Peyer's patch (tissue), 4 donors: ENCODE measurements at regions not wholly inside any gene's neighbourhood (a gene's known extent, or its start where the extent isn't known, plus 50 kb on each side); places are given as distances from the start of the nearest gene placed in this dataset.

Source experiments
- DNase-seq, 3 donors: peaks; one replicate each; pipeline ENCODE4 v3.0.0-alpha.2; 2017 to 2019
- H3K27ac ChIP-seq, 4 donors: fragments of 200-600 bp; sonication (generic); one replicate each; pipeline ENCODE4 v1.5.1; 2016 to 2019
- H3K27me3 ChIP-seq, 2 donors: fragments of 200-600 bp; sonication (generic); one replicate each; pipeline ENCODE4 v1.5.1; 2019
- H3K36me3 ChIP-seq, 3 donors: fragments of 200-600 bp; sonication (generic); one replicate each; pipeline ENCODE4 v1.5.1; 2016 to 2019
- H3K4me1 ChIP-seq, 4 donors: fragments of 200-600 bp; sonication (generic); one replicate each; pipeline ENCODE4 v1.5.1; 2016 to 2019
- H3K4me3 ChIP-seq, 4 donors: fragments of 200-600 bp; sonication (generic); 1 replicate in 3 of 4; 2 replicates in 1 of 4; pipeline ENCODE4 v1.5.1; 2016 to 2019; ENCODE audit warnings: mild to moderate bottlenecking in 1 of 4
- H3K9me3 ChIP-seq, 4 donors: fragments of 200-600 bp; sonication (generic); one replicate each; pipeline ENCODE4 v1.5.1; 2016 to 2019; ENCODE audit warnings: mild to moderate bottlenecking in 1 of 4
- POLR2A ChIP-seq, 2 donors: fragments of 450-650 bp; IDR thresholded peaks; one replicate each; pipeline ENCODE4 v1.5.1; 2017; ENCODE audit warnings: antibody characterized with exemption in 2 of 2, mild to moderate bottlenecking in 2 of 2, moderate library complexity in 2 of 2
- TF ChIP-seq, protein P1 (sequence below), 6 experiments: fragments of 450-650 bp in 4 of 6; fragments of 200-600 bp in 2 of 6; sonication (generic) in 1 of 6; IDR thresholded peaks; one replicate each; pipeline ENCODE4 v1.5.1; 2017 to 2019; ENCODE audit warnings: antibody characterized with exemption in 6 of 6, mild to moderate bottlenecking in 3 of 6, moderate library complexity in 1 of 6

DNA sequence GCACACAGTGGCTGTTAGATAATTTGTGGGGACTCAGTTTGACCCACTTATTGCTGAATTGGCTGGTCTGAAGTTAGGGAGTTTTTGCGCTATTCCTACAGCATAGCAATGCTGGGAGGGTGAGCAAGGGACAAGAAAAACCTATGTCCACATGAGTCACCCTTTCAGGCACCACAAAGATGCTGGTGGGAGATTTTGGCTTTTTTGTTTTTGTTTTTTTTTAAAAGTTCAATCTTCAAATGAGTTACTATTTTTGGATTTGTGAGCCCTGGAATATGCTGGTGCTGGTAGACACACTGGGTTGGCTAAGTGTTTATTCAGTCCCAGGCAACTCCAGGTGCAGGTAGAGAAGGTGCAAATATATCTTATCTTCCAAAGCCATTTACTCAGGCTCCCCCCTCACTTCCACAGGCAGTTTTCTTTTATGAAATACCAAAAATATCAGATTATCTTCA, 143.4 kb downstream of the BTG1 start:
- H3K36me3 ChIP-seq = no peaks in the 10 kb centered on the region
- no peaks in the 10 kb centered on the region for H3K4me1 ChIP-seq
- TF ChIP-seq, protein P1, sequence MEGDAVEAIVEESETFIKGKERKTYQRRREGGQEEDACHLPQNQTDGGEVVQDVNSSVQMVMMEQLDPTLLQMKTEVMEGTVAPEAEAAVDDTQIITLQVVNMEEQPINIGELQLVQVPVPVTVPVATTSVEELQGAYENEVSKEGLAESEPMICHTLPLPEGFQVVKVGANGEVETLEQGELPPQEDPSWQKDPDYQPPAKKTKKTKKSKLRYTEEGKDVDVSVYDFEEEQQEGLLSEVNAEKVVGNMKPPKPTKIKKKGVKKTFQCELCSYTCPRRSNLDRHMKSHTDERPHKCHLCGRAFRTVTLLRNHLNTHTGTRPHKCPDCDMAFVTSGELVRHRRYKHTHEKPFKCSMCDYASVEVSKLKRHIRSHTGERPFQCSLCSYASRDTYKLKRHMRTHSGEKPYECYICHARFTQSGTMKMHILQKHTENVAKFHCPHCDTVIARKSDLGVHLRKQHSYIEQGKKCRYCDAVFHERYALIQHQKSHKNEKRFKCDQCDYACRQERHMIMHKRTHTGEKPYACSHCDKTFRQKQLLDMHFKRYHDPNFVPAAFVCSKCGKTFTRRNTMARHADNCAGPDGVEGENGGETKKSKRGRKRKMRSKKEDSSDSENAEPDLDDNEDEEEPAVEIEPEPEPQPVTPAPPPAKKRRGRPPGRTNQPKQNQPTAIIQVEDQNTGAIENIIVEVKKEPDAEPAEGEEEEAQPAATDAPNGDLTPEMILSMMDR (IDR thresholded peaks at IDR 0.05) = no peak
- no peak for TF ChIP-seq POLR2A (IDR thresholded peaks at IDR 0.05)
- no peak overlapping the region for H3K27ac ChIP-seq
- H3K27me3 ChIP-seq = no peaks in the 10 kb centered on the region
- DNase-seq = no peak
- no peak overlapping the region for H3K4me3 ChIP-seq
- no peaks in the 10 kb centered on the region for H3K9me3 ChIP-seq

DNA sequence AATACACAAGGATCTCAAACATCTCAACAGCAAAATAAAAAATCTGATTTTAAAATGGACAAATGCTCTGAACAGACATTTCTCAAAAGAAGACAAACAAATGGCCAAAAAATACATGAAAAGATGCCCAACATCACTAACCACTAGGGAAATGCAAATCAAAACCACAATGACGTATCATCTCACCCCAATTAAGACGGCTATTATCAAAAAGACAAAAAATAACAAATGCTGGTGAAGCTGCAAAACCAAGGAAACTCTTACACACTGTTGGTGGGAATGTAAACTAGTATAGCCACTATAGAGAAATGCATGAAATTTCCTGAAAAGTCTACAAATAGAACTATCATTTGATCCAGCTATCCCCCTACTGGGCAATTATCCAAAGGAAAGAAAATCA, 145.0 kb downstream of the BTG1 start:
- DNase-seq = no peak
- Histone ChIP-seq H3K4me1 (no peaks in the 10 kb centered on the region), H3K36me3 (no peaks in the 10 kb centered on the region), H3K4me3 (no peak overlapping the region), H3K27ac (no peak overlapping the region), H3K9me3 (no peaks in the 10 kb centered on the region), H3K27me3 (no peaks in the 10 kb centered on the region)
- TF ChIP-seq, protein P1 (IDR thresholded peaks at IDR 0.05) = no peak
- TF ChIP-seq POLR2A (IDR thresholded peaks at IDR 0.05) = no peak

DNA sequence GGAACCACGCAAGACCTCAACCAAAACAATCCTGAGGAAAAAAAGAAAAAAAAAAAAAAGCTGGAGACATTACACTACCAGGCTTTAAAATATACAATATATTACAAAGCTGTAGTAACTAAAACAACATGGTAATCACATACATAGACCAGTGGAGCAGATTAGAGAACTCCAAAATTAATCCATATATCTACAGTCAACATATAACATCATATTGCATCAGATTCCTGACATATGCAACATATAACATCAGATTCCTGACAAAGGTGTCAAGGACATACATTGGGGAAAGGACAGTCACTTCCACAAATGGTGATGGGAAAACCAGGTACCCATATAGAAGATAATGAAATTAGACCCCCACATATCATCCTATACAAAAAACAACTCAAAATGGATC, 145.8 kb downstream of the BTG1 start:
- Histone ChIP-seq H3K4me1 (no peaks in the 10 kb centered on the region), H3K9me3 (no peaks in the 10 kb centered on the region), H3K4me3 (no peak overlapping the region), H3K36me3 (no peaks in the 10 kb centered on the region), H3K27ac (no peak overlapping the region), H3K27me3 (no peaks in the 10 kb centered on the region)
- TF ChIP-seq, protein P1 (IDR thresholded peaks at IDR 0.05) = no peak
- TF ChIP-seq POLR2A (IDR thresholded peaks at IDR 0.05) = no peak
- DNase-seq = no peak

DNA sequence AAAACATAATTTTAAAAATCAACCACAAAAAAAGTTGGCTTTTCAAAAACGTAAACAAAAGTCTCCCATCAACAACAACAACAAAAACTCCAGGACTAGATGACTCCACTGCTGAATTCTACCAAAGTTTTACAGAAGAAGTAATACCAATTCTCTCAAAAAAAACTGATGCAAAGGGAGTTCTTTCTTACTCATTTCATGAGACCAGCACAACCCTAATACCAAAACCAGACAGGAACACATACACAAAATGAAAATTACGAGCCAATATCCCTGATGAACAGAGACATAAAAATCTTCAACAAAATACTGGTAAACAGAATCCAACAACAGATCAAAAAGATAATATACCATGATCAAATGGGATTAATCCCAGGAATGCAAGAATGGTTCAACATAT, 147.3 kb downstream of the BTG1 start:
- Histone ChIP-seq H3K27ac (no peak overlapping the region), H3K4me3 (no peak overlapping the region), H3K4me1 (no peaks in the 10 kb centered on the region), H3K27me3 (no peaks in the 10 kb centered on the region), H3K9me3 (no peaks in the 10 kb centered on the region), H3K36me3 (no peaks in the 10 kb centered on the region)
- no peak for DNase-seq
- no peak for TF ChIP-seq POLR2A (IDR thresholded peaks at IDR 0.05)
- TF ChIP-seq, protein P1 (IDR thresholded peaks at IDR 0.05) = no peak

DNA sequence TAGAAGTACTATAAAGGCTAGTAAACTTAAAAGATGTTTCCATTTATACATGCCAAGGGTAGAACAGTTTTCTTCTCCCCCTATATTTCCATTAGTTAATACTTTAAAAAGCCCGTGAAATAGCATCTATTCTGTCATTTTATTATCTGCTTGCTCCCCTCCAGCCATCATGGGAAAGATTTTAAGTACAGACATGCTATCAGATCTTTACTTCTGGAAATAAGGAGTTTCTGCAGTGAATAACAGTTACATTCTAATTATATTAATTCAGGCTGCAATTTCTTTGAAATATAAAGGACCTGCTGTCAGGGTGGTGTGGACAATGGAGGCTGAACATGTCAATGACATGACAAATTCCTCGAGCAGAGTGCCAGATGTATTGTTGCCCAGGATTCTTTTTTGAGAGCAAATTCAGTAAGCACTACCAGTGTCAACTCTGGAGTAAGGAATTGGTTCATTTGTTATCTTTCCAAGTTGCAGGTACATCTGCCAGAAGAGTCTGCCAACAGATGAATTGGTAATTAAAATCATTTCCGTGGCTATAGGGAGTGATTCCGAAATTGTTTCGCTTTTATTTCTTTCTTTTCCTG, 151.3 kb downstream of the BTG1 start:
- Histone ChIP-seq H3K36me3 (no peaks in the 10 kb centered on the region), H3K27me3 (no peaks in the 10 kb centered on the region), H3K4me1 (no peaks in the 10 kb centered on the region), H3K27ac (no peak overlapping the region), H3K4me3 (no peak overlapping the region), H3K9me3 (no peaks in the 10 kb centered on the region)
- DNase-seq = no peak
- TF ChIP-seq, protein P1 (IDR thresholded peaks at IDR 0.05) = no peak
- no peak for TF ChIP-seq POLR2A (IDR thresholded peaks at IDR 0.05)
